ENCODE measurements at regions not wholly inside any gene's neighbourhood (a gene's known extent, or its start where the extent isn't known, plus 50 kb on each side); places are given as distances from the start of the nearest gene placed in this dataset.

GRCh38 chr14:34331728-34332623, 130.1 kb downstream of the SPTSSA start (continued):
- TF ChIP-seq THYN1 (CRISPR knock-in tag; IDR thresholded peaks at IDR 0.05; ENCODE audit: borderline replicate concordance, low read depth) = no peak
- peak; percentile 55; the same call in 1 of the 2 replicates for TF ChIP-seq ZFP90 (CRISPR knock-in tag; IDR thresholded peaks at IDR 0.05; ENCODE audit: borderline replicate concordance)
- no peak for TF ChIP-seq ZFAT (CRISPR knock-in tag; conservative IDR thresholded peaks at IDR 0.05)
- peak; percentile 20 for TF ChIP-seq TEF (CRISPR knock-in tag; IDR thresholded peaks at IDR 0.05)
- no peak for TF ChIP-seq SAFB2 (CRISPR knock-in tag; IDR thresholded peaks at IDR 0.05; ENCODE audit: borderline replicate concordance, low read depth)
- TF ChIP-seq ZKSCAN8 (CRISPR knock-in tag; IDR thresholded peaks at IDR 0.05; ENCODE audit: borderline replicate concordance) = peak; percentile 93
- no peak; the same call in 1 of the 2 replicates for TF ChIP-seq ZNF280B (CRISPR knock-in tag; IDR thresholded peaks at IDR 0.05; ENCODE audit: borderline replicate concordance)
- TF ChIP-seq PRDM4 (CRISPR knock-in tag; IDR thresholded peaks at IDR 0.05; ENCODE audit: borderline replicate concordance) = no peak
- no peak for TF ChIP-seq ZFYVE20 (CRISPR knock-in tag; IDR thresholded peaks at IDR 0.05; ENCODE audit: borderline replicate concordance, low read depth)
- TF ChIP-seq NR1H2 (CRISPR knock-in tag; IDR thresholded peaks at IDR 0.05; ENCODE audit: borderline replicate concordance, low read depth) = no peak
- peak; percentile 99 for TF ChIP-seq SMC3 (IDR thresholded peaks at IDR 0.05; ENCODE audit: low read length)
- TF ChIP-seq ZNF782 (CRISPR knock-in tag; IDR thresholded peaks at IDR 0.05; ENCODE audit: borderline replicate concordance) = peak; percentile 80; the same call in 1 of the 2 replicates
- no peak; the same call in 1 of the 2 replicates for TF ChIP-seq NFIC (IDR thresholded peaks at IDR 0.05; ENCODE audit: low read length)
- peak; percentile 44 for TF ChIP-seq ZNF12 (CRISPR knock-in tag; IDR thresholded peaks at IDR 0.05)
- TF ChIP-seq ZUFSP (CRISPR knock-in tag; IDR thresholded peaks at IDR 0.05; ENCODE audit: borderline replicate concordance) = no peak
- TF ChIP-seq EEA1 (CRISPR knock-in tag; IDR thresholded peaks at IDR 0.05; ENCODE audit: borderline replicate concordance) = no peak
- peak; percentile 71 for TF ChIP-seq GZF1 (CRISPR knock-in tag; IDR thresholded peaks at IDR 0.05)
- peak; percentile 73 for TF ChIP-seq SRY (CRISPR knock-in tag; IDR thresholded peaks at IDR 0.05)
- peak; percentile 70 for TF ChIP-seq HDAC2 (CRISPR knock-in tag; IDR thresholded peaks at IDR 0.05)
- no peak for TF ChIP-seq NBN (conservative IDR thresholded peaks at IDR 0.05)
- no peak for TF ChIP-seq CENPBD1 (CRISPR knock-in tag; IDR thresholded peaks at IDR 0.05; ENCODE audit: borderline replicate concordance, low read depth)
- no peak for TF ChIP-seq MED8 (CRISPR knock-in tag; IDR thresholded peaks at IDR 0.05; ENCODE audit: insufficient replicate concordance)

All from HepG2 (cell line).